ENCODE measurements at regions not wholly inside any gene's neighbourhood (a gene's known extent, or its start where the extent isn't known, plus 50 kb on each side); places are given as distances from the start of the nearest gene placed in this dataset.
"Not testable (repeated sequence)": the region's sequence is repeated elsewhere in the genome, so short reads cannot be mapped to it uniquely, and the experiment has no call there.

DNA sequence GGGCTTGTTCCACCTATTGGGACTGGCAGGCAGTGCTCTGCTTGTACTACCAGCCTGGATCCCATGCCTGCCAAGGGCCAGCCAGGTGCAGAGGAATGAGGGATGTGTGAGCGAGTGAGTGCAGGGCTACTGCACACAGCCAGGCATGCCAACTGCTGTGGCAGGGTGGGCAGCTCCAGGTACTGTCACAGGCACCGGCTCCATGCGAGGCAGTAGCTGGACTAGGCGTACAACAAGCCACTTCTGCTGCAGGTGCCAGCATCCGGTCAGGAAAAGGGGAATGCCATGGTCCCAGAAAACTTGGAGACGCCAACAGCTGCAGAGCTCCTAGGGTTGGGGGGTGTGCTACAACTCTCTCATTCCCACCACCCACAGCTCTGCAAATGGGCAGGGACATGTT, 1356.7 kb downstream of the SI start:
- DNase-seq (ENCODE audit: low read depth) (no peak), FAIRE-seq (no peak)
- H3K36me3 ChIP-seq (ENCODE audit: control insufficient read depth, insufficient read depth, low read length): no peaks in the 10 kb centered on the region
- no peaks in the 10 kb centered on the region for H3K27me3 ChIP-seq (ENCODE audit: control insufficient read depth, insufficient read depth, low read length)
- no peak overlapping the region for H3K4me3 ChIP-seq (ENCODE audit: low read depth, low read length)
- TF ChIP-seq, protein P1, sequence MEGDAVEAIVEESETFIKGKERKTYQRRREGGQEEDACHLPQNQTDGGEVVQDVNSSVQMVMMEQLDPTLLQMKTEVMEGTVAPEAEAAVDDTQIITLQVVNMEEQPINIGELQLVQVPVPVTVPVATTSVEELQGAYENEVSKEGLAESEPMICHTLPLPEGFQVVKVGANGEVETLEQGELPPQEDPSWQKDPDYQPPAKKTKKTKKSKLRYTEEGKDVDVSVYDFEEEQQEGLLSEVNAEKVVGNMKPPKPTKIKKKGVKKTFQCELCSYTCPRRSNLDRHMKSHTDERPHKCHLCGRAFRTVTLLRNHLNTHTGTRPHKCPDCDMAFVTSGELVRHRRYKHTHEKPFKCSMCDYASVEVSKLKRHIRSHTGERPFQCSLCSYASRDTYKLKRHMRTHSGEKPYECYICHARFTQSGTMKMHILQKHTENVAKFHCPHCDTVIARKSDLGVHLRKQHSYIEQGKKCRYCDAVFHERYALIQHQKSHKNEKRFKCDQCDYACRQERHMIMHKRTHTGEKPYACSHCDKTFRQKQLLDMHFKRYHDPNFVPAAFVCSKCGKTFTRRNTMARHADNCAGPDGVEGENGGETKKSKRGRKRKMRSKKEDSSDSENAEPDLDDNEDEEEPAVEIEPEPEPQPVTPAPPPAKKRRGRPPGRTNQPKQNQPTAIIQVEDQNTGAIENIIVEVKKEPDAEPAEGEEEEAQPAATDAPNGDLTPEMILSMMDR (IDR thresholded peaks at IDR 0.05; ENCODE audit: insufficient read depth, low read length, severe bottlenecking): no peak

DNA sequence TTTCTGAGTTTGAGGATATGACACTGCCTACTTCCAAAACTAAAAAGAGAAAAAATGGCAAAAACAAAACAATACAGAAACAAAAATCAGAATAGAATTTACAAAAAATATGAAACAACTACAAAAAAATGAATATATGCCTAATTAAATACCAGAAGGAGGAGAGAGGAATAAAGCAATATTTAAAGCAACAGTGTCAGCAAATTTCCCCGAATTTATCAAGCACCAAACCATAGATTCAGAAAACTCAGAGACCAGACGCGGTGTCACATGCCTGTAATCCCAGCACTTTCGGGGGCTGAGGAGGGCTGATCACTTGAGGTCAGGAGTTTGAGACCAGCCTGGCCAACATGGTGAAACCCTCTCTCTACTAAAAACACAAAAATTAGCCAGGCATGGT, 1360.9 kb downstream of the SI start:
- FAIRE-seq (no peak), DNase-seq (ENCODE audit: low read depth) (no peak)
- Histone ChIP-seq H3K36me3 (ENCODE audit: control insufficient read depth, insufficient read depth, low read length) (no peaks in the 10 kb centered on the region), H3K4me3 (ENCODE audit: low read depth, low read length) (no peak overlapping the region), H3K27me3 (ENCODE audit: control insufficient read depth, insufficient read depth, low read length) (no peaks in the 10 kb centered on the region)
- TF ChIP-seq, protein P1 (IDR thresholded peaks at IDR 0.05; ENCODE audit: insufficient read depth, low read length, severe bottlenecking): no peak

DNA sequence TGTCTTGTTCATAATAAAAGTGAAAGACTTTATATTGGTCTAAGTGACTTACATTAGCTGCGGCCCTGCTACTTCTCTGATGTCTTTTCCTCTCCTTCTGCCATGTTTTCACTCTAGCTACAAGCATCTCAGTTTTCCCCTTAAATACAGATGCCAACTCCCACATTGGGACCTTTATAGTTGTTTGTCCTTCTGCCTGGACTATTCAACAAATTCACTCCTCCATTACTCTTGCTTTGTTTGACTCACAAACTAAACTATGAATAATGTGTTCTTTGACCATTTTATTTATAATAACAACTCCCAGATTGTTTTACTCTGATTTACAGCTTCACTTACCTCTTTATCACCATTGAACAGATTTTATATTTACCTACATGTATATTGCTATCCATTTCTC, 1369.9 kb downstream of the SI start:
- H3K4me3 ChIP-seq (ENCODE audit: low read depth, low read length): no peak overlapping the region

DNA sequence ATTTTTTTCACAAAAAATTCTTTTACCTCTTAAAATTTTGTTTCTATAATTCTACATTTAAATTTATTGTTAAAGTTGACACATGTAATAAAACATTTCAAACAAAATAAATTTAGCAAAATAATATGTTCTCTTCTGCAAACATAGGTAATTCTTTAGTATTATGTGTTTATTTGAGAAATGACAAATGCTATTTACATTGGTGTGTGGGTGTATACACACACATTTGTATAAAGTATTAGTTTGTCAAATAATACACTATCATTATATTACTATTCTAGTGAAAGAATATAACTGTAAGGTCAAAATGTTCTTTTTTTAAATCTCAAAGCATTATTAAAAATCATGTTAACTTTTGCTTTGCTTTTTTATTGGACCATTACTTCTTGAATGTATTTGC, 1370.6 kb downstream of the SI start:
- TF ChIP-seq, protein P1 (IDR thresholded peaks at IDR 0.05; ENCODE audit: insufficient read depth, low read length, severe bottlenecking): no peak
- H3K4me3 ChIP-seq (ENCODE audit: low read depth, low read length): no peak overlapping the region
- DNase-seq (ENCODE audit: low read depth): no peak
- no peaks in the 10 kb centered on the region for H3K36me3 ChIP-seq (ENCODE audit: control insufficient read depth, insufficient read depth, low read length)
- H3K27me3 ChIP-seq (ENCODE audit: control insufficient read depth, insufficient read depth, low read length): no peaks in the 10 kb centered on the region
- no peak for FAIRE-seq

More for the DNA sequence above, 1369.9 kb downstream of the SI start:
- DNase-seq (ENCODE audit: low read depth) (no peak), FAIRE-seq (no peak)
- no peaks in the 10 kb centered on the region for H3K36me3 ChIP-seq (ENCODE audit: control insufficient read depth, insufficient read depth, low read length)
- TF ChIP-seq, protein P1 (IDR thresholded peaks at IDR 0.05; ENCODE audit: insufficient read depth, low read length, severe bottlenecking): no peak
- H3K27me3 ChIP-seq (ENCODE audit: control insufficient read depth, insufficient read depth, low read length): no peaks in the 10 kb centered on the region

DNA sequence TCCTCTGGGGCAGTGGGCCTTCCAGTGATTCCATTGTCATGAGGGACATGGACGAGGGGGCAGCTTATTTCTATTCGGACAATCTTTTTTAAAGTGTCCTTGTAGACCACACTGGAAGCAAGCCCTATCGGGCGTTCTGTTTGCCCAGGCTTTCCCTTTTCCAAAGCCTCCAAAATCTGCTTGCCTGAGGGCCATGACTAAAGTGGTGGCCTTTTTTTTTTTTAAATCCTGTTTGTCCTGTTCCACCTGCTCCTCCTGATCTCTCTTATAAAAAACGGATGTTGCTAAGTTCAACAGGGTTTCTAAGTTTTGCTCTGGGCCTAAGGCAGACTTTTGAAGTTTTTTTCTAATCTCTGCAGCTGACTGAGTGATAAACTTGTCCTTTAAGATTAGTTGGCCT, 1380.1 kb downstream of the SI start:
- H3K27me3 ChIP-seq (ENCODE audit: control insufficient read depth, insufficient read depth, low read length); FAIRE-seq; H3K4me3 ChIP-seq (ENCODE audit: low read depth, low read length); H3K36me3 ChIP-seq (ENCODE audit: control insufficient read depth, insufficient read depth, low read length): not testable (repeated sequence)
- DNase-seq (ENCODE audit: low read depth): peak; percentile 32

DNA sequence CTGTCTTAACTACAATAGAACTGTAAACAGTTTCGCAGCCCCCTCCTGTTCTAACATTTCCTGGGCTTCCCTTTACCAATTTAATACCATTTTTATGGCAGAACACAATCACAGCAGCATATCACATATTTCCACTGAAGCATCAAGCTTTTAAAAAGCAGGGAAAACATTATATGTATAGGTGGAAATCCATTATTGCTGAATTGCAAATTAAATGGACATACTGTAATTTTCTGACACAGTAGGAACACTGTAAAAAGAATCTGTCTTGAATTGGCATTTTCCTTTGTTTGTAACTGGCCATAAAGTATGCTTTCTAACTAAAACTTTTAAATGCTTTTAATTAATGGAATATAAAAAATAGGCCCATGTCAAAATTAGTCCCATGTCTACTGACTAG, 1385.8 kb downstream of the SI start:
- no peak for FAIRE-seq
- TF ChIP-seq, protein P1 (IDR thresholded peaks at IDR 0.05; ENCODE audit: insufficient read depth, low read length, severe bottlenecking): no peak
- no peak for DNase-seq (ENCODE audit: low read depth)
- no peaks in the 10 kb centered on the region for H3K36me3 ChIP-seq (ENCODE audit: control insufficient read depth, insufficient read depth, low read length)
- no peaks in the 10 kb centered on the region for H3K27me3 ChIP-seq (ENCODE audit: control insufficient read depth, insufficient read depth, low read length)
- no peak overlapping the region for H3K4me3 ChIP-seq (ENCODE audit: low read depth, low read length)
